GM18505 (cell line): ENCODE measurements at regions not wholly inside any gene's neighbourhood (a gene's known extent, or its start where the extent isn't known, plus 50 kb on each side); places are given as distances from the start of the nearest gene placed in this dataset.

ENCODE experiments used
- ATAC-seq: cut with Tn5 transposase; IDR thresholded peaks from one replicate; pipeline ENCODE4 v1.9.1; 2021; ENCODE audit not compliant: unreplicated experiment
- POLR2A ChIP-seq: IDR thresholded peaks from 4 replicates; pipeline ENCODE4 v1.6.1; 2011; ENCODE audit warnings: borderline replicate concordance; ENCODE audit not compliant: insufficient read depth, insufficient read length; ENCODE audit errors: extremely low read depth

GRCh38 chr20:59431014-59431413 lies 130.6 kb downstream of the EDN3 start:
- ATAC-seq: no peak
- no peak for TF ChIP-seq POLR2A

GRCh38 chr20:59434960-59435359 lies 134.5 kb downstream of the EDN3 start:
- no peak for TF ChIP-seq POLR2A
- ATAC-seq: no peak

GRCh38 chr20:59435518-59435917 lies 135.1 kb downstream of the EDN3 start:
- ATAC-seq: no peak
- no peak for TF ChIP-seq POLR2A

- ATAC-seq: no peak
- TF ChIP-seq POLR2A: no peak
Observed at GRCh38 chr20:59437601-59438031, 137.2 kb downstream of the EDN3 start.

- no peak for TF ChIP-seq POLR2A
Observed at GRCh38 chr20:59438201-59438600, 137.8 kb downstream of the EDN3 start.

GRCh38 chr20:59439243-59439642 lies 138.8 kb downstream of the EDN3 start:
- TF ChIP-seq POLR2A: no peak
- ATAC-seq: no peak

More at GRCh38 chr20:59438201-59438600, 137.8 kb downstream of the EDN3 start:
- ATAC-seq: no peak

GRCh38 chr20:59441306-59441705 lies 140.9 kb downstream of the EDN3 start:
- TF ChIP-seq POLR2A: no peak
- no peak for ATAC-seq

- TF ChIP-seq POLR2A: no peak
- no peak for ATAC-seq
Observed at GRCh38 chr20:59441860-59442810, 141.7 kb downstream of the EDN3 start.

- ATAC-seq: no peak
- TF ChIP-seq POLR2A: no peak
Observed at GRCh38 chr20:59443550-59443949, 143.1 kb downstream of the EDN3 start.

- no peak for TF ChIP-seq POLR2A
- no peak for ATAC-seq
Observed at GRCh38 chr20:59446376-59446775, 146.0 kb downstream of the EDN3 start.

- no peak for ATAC-seq
Observed at GRCh38 chr20:59448196-59448595, 147.8 kb downstream of the EDN3 start.

GRCh38 chr20:59448851-59449444 lies 148.5 kb downstream of the EDN3 start:
- no peak for TF ChIP-seq POLR2A
- no peak for ATAC-seq

More at GRCh38 chr20:59448196-59448595, 147.8 kb downstream of the EDN3 start:
- no peak for TF ChIP-seq POLR2A

GRCh38 chr20:59451066-59451630 lies 150.7 kb downstream of the EDN3 start:
- TF ChIP-seq POLR2A: no peak
- no peak for ATAC-seq
